B cell (primary cell): ENCODE measurements at regions not wholly inside any gene's neighbourhood (a gene's known extent, or its start where the extent isn't known, plus 50 kb on each side); places are given as distances from the start of the nearest gene placed in this dataset.

Experiments
- ATAC-seq: fragments of 200-7000 bp; cut with Tn5 transposase; one replicate; pipeline ENCODE4 v1.10.0; 2021; ENCODE audit warnings: low read depth, mild to moderate bottlenecking, moderate number of reproducible peaks, moderate library complexity
- CTCF ChIA-PET: fragments of 350-600 bp; sonication (Branson Sonifier 250); formaldehyde crosslinking; loops from one replicate; lab custom pipeline; 2021; ENCODE audit warnings: antibody characterized with exemption, inconsistent platforms; lab: Charles Lee
- POLR2A ChIA-PET: fragments of 350-600 bp; sonication (Branson Sonifier 250); formaldehyde crosslinking; loops from one replicate; lab custom pipeline; 2021; ENCODE audit warnings: antibody characterized with exemption; lab: Charles Lee
- DNase-seq: peaks from one replicate; pipeline ENCODE4 v3.0.0; 2013
- H2AFZ ChIP-seq: 2 replicates; pipeline ENCODE4 v1.6.1; 2012; ENCODE audit warnings: mild to moderate bottlenecking, low read depth, low read length; ENCODE audit not compliant: insufficient read depth, poor library complexity, severe bottlenecking
- H3K27ac ChIP-seq, 2 donors: 1 replicate in 1 of 2; 2 replicates in 1 of 2; pipeline ENCODE4 v1.5.1; 2012 to 2013; ENCODE audit warnings: low read length in 2 of 2, mild to moderate bottlenecking in 2 of 2, moderate library complexity in 1 of 2
- H3K27me3 ChIP-seq, 4 experiments: fragments of 200-600 bp in 1 of 4; sonication (generic) in 1 of 4; replicated peaks in 1 of 4; 1 replicate in 2 of 4; 2 replicates in 2 of 4; pipeline versions ENCODE4 v1.6.1 to v1.7.0; 2013 to 2016; ENCODE audit warnings: low read length in 3 of 4, mild to moderate bottlenecking in 2 of 4, mixed read lengths in 1 of 4, moderate library complexity in 1 of 4; ENCODE audit not compliant: insufficient read depth in 4 of 4, control insufficient read depth in 3 of 4; ENCODE audit errors: control extremely low read depth in 1 of 4
- H3K36me3 ChIP-seq, 2 experiments: replicated peaks in 1 of 2; 1 replicate in 1 of 2; 2 replicates in 1 of 2; pipeline versions ENCODE4 v1.6.1 to v1.7.1; 2013; ENCODE audit warnings: low read length in 1 of 2; ENCODE audit not compliant: insufficient read depth in 2 of 2, control insufficient read depth in 1 of 2; ENCODE audit errors: control extremely low read depth in 1 of 2, extremely low read depth in 1 of 2
- H3K4me1 ChIP-seq, 2 donors: fragments of 200-600 bp in 1 of 2; sonication (generic) in 1 of 2; 1 replicate in 1 of 2; 2 replicates in 1 of 2; pipeline versions ENCODE4 v1.5.1 to v1.6.1; 2013 to 2017; ENCODE audit warnings: low read length in 2 of 2; ENCODE audit not compliant: control insufficient read depth in 2 of 2, insufficient read depth in 2 of 2
- H3K4me2 ChIP-seq: replicated peaks from 2 replicates; pipeline ENCODE3; 2012; ENCODE audit warnings: mild to moderate bottlenecking, low read depth, low read length; ENCODE audit not compliant: poor library complexity, severe bottlenecking
- H3K4me3 ChIP-seq, 5 experiments: fragments of 200-600 bp in 1 of 5; sonication (generic) in 1 of 5; 1 replicate in 3 of 5; 2 replicates in 2 of 5; pipeline versions ENCODE4 v1.5.1 to v1.7.0; 2011 to 2016; ENCODE audit warnings: low read length in 4 of 5, mild to moderate bottlenecking in 4 of 5, low read depth in 2 of 5, control low read depth in 1 of 5, moderate library complexity in 1 of 5; ENCODE audit not compliant: insufficient read depth in 1 of 5; ENCODE audit errors: control extremely low read depth in 1 of 5, extremely low read depth in 1 of 5
- H3K79me2 ChIP-seq: fragments of 200-600 bp; sonication (generic); one replicate; pipeline ENCODE4 v1.6.0; 2016; ENCODE audit warnings: low read length; ENCODE audit not compliant: control insufficient read depth, insufficient read depth
- H3K9ac ChIP-seq: fragments of 200-600 bp; sonication (generic); 2 replicates; pipeline ENCODE4 v1.6.1; 2017; ENCODE audit warnings: mild to moderate bottlenecking, low read length, moderate library complexity
- H3K9me3 ChIP-seq, 3 donors: one replicate each; pipeline versions ENCODE4 v1.6.1 to v1.7.1; 2013; ENCODE audit warnings: low read length in 2 of 3; ENCODE audit not compliant: control insufficient read depth in 2 of 3, insufficient read depth in 1 of 3; ENCODE audit errors: control extremely low read depth in 1 of 3
- H4K20me1 ChIP-seq: 2 replicates; pipeline ENCODE4 v1.6.0; 2012; ENCODE audit warnings: mild to moderate bottlenecking, low read length; ENCODE audit not compliant: insufficient read depth, control insufficient read depth, poor library complexity, severe bottlenecking
- H3K27ac Mint-ChIP-seq: one replicate; pipeline ENCODE4 v1.8.0; 2021; ENCODE audit warnings: mixed read lengths
- H3K27me3 Mint-ChIP-seq: one replicate; pipeline ENCODE4 v1.8.0; 2021; ENCODE audit warnings: mixed read lengths
- H3K4me1 Mint-ChIP-seq: one replicate; pipeline ENCODE4 v1.8.0; 2021; ENCODE audit warnings: mixed read lengths
- H3K4me3 Mint-ChIP-seq: one replicate; pipeline ENCODE4 v1.8.0; 2021; ENCODE audit warnings: mixed read lengths
- H3K9me3 Mint-ChIP-seq: one replicate; pipeline ENCODE4 v1.8.0; 2022; ENCODE audit warnings: mixed read lengths; ENCODE audit not compliant: insufficient read depth
- EZH2 ChIP-seq: IDR thresholded peaks from 2 replicates; pipeline ENCODE4 v1.6.1; 2012; ENCODE audit warnings: borderline replicate concordance, low read depth, mild to moderate bottlenecking, moderate library complexity, low read length; ENCODE audit not compliant: insufficient read depth, poor library complexity, severe bottlenecking
- WGBS: methylation state at CpG from one replicate; pipeline ENCODE4 v1.1.5; 2013; ENCODE audit warnings: missing lambda C conversion rate; ENCODE audit not compliant: insufficient coverage; 5-methylcytosine and 5-hydroxymethylcytosine counted together
- intact Hi-C: fragments of 100-400 bp; cut with micrococcal nuclease; formaldehyde crosslinking; loops from one replicate; pipeline ENCODE4 v1.10.0; 2022
- TF ChIP-seq, protein P1 (sequence below): fragments of 200-600 bp; IDR thresholded peaks from one replicate; pipeline ENCODE4 v1.8.0; 2022; ENCODE audit warnings: antibody characterized with exemption, mild to moderate bottlenecking

DNA sequence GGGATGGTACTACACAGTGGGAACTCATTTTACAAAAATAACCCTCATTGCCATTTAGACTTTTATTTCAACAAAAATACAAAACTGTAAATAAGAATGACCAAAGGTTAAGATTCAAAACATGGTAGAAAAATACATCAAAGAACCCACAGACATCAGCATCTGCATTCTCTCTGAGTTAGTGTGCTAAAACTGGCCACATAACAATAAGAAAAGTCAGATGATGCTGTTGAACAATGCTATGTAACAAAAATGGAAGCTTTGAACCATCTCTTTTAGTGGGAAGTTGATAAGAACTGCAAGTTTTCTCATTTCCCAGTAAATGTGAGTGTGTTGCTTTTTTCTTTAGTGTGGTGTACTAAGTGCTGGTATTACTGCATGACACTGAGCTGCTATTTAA lies 888.4 kb upstream of the EPHA5 start:
- H3K27ac Mint-ChIP-seq = no peak overlapping the region
- ChIA-PET CTCF (no interaction called here), POLR2A (interaction anchor here (0.6 kb wide), 1 partner anchor 589 kb away, joined by 7 read pairs; no protein-coding TSS in a partner anchor)
- H3K4me1 Mint-ChIP-seq = no peaks in the 10 kb centered on the region
- no peak overlapping the region for H3K4me3 Mint-ChIP-seq
- H3K27ac ChIP-seq = no peak overlapping the region
- H3K27me3 Mint-ChIP-seq = no peaks in the 10 kb centered on the region
- H3K4me2 ChIP-seq = no peak overlapping the region
- H2AFZ ChIP-seq = no peak overlapping the region
- no peaks in the 10 kb centered on the region for H3K9me3 ChIP-seq
- H3K4me1 ChIP-seq = no peaks in the 10 kb centered on the region
- no peak overlapping the region for H3K9ac ChIP-seq
- no peaks in the 10 kb centered on the region for H3K79me2 ChIP-seq
- H3K36me3 ChIP-seq = no peaks in the 10 kb centered on the region
- no peaks in the 10 kb centered on the region for H4K20me1 ChIP-seq
- no peak for DNase-seq
- no peaks in the 10 kb centered on the region for H3K27me3 ChIP-seq
- H3K4me3 ChIP-seq = no peak overlapping the region
- H3K9me3 Mint-ChIP-seq = peaks cover 3% of the 10 kb centered on the region
- intact Hi-C loops = no loop called here
- ATAC-seq = no peak
- TF ChIP-seq, protein P1, sequence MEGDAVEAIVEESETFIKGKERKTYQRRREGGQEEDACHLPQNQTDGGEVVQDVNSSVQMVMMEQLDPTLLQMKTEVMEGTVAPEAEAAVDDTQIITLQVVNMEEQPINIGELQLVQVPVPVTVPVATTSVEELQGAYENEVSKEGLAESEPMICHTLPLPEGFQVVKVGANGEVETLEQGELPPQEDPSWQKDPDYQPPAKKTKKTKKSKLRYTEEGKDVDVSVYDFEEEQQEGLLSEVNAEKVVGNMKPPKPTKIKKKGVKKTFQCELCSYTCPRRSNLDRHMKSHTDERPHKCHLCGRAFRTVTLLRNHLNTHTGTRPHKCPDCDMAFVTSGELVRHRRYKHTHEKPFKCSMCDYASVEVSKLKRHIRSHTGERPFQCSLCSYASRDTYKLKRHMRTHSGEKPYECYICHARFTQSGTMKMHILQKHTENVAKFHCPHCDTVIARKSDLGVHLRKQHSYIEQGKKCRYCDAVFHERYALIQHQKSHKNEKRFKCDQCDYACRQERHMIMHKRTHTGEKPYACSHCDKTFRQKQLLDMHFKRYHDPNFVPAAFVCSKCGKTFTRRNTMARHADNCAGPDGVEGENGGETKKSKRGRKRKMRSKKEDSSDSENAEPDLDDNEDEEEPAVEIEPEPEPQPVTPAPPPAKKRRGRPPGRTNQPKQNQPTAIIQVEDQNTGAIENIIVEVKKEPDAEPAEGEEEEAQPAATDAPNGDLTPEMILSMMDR = no peak
- no peak for TF ChIP-seq EZH2

DNA sequence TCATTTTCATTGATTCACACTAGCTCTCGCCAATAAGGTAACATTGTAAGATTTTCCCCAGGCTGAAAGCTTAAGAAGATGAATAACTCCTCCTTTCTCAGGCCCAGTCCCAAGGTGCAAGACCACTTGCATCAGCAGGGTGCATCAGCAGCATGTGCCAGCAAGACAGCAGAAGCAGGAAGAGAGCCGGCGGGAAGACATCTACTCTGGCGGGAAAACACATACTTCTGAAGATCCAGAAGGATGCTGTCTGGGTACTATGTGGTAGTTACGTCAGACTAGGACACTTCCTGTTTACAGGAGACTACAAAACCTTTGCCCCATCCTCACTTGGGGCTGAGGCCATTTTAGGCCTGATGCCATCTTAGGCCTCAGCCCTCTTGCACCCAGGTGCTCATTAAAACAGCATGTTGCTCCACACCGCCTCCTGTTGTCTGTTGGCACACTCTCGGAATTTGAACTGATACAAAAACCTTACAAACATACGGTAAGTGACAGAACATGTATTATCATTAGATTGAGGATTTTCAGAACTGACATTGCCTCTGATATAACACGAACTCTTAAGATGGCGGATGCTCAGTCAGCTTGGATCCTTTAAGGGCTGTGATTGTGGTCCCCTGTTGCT lies 886.5 kb upstream of the EPHA5 start:
- Histone ChIP-seq H2AFZ (no peak overlapping the region), H3K27ac (no peak overlapping the region), H3K9ac (no peak overlapping the region), H3K36me3 (no peaks in the 10 kb centered on the region), H3K9me3 (peaks cover 0 to 3% (median 0%) of the 10 kb centered on the region in 3 donors), H3K79me2 (no peaks in the 10 kb centered on the region), H3K27me3 (no peaks in the 10 kb centered on the region), H3K4me1 (no peaks in the 10 kb centered on the region), H4K20me1 (no peaks in the 10 kb centered on the region), H3K4me2 (no peak overlapping the region), H3K4me3 (no peak overlapping the region)
- Mint-ChIP-seq H3K27ac (no peak overlapping the region), H3K4me3 (no peak overlapping the region), H3K9me3 (peaks cover 6% of the 10 kb centered on the region), H3K27me3 (no peaks in the 10 kb centered on the region), H3K4me1 (no peaks in the 10 kb centered on the region)
- no peak for ATAC-seq
- ChIA-PET CTCF (no interaction called here), POLR2A (no interaction called here)
- DNase-seq = no peak
- intact Hi-C loops = no loop called here
- 80% methylated on average over 5 of the region's 10 CpGs for WGBS
- no peak for TF ChIP-seq EZH2
- TF ChIP-seq, protein P1 = no peak
